Bronchial epithelial cell (primary cell): ENCODE measurements at regions not wholly inside any gene's neighbourhood (a gene's known extent, or its start where the extent isn't known, plus 50 kb on each side); places are given as distances from the start of the nearest gene placed in this dataset.
"Not testable (repeated sequence)": the region's sequence is repeated elsewhere in the genome, so short reads cannot be mapped to it uniquely, and the experiment has no call there.

Experiments
- DNase-seq: peaks from one replicate; pipeline ENCODE4 v3.0.0-alpha.2; 2010; ENCODE audit warnings: low read depth
- FAIRE-seq: peaks from 2 replicates; lab custom pipeline; 2011; peaks lifted over from hg19 to GRCh38; lab: Jason Lieb, UNC
- H3K27me3 ChIP-seq: 2 replicates; pipeline ENCODE4 v1.5.1; 2011; ENCODE audit warnings: low read length; ENCODE audit not compliant: control insufficient read depth, insufficient read depth
- H3K36me3 ChIP-seq: 2 replicates; pipeline ENCODE4 v1.5.1; 2011; ENCODE audit warnings: low read length; ENCODE audit not compliant: control insufficient read depth, insufficient read depth
- H3K4me3 ChIP-seq: 2 replicates; pipeline ENCODE4 v1.5.1; 2011; ENCODE audit warnings: mild to moderate bottlenecking, low read depth, low read length, control low read depth
- CTCF ChIP-seq: IDR thresholded peaks from 2 replicates; pipeline ENCODE4 v1.5.1; 2011; ENCODE audit warnings: mild to moderate bottlenecking, moderate library complexity, low read length, control low read depth, inconsistent platforms; ENCODE audit not compliant: insufficient read depth, severe bottlenecking

- Histone ChIP-seq H3K4me3 (no peak overlapping the region), H3K36me3 (no peaks in the 10 kb centered on the region), H3K27me3 (no peaks in the 10 kb centered on the region)
- DNase-seq, result no peak
- no peak for FAIRE-seq
- no peak for TF ChIP-seq CTCF
Observed at GRCh38 chr10:8173866-8174243, 119.4 kb downstream of the GATA3 start.

- Histone ChIP-seq H3K36me3 (no peaks in the 10 kb centered on the region), H3K4me3 (no peak overlapping the region), H3K27me3 (no peaks in the 10 kb centered on the region)
- FAIRE-seq (no peak), DNase-seq (no peak)
- TF ChIP-seq CTCF, result no peak
Observed at GRCh38 chr10:8174762-8175161, 120.3 kb downstream of the GATA3 start.

GRCh38 chr10:8177526-8177925 is 123.0 kb downstream of the GATA3 start:
- not testable (repeated sequence) for DNase-seq, H3K27me3 ChIP-seq, H3K36me3 ChIP-seq, H3K4me3 ChIP-seq, FAIRE-seq

- H3K36me3 ChIP-seq, DNase-seq, H3K27me3 ChIP-seq, FAIRE-seq, H3K4me3 ChIP-seq: not testable (repeated sequence)
Observed at GRCh38 chr10:8179773-8180172, 125.3 kb downstream of the GATA3 start.

GRCh38 chr10:8180360-8181109 is 126.0 kb downstream of the GATA3 start:
- FAIRE-seq (no peak), DNase-seq (no peak)
- no peak for TF ChIP-seq CTCF
- no peaks in the 10 kb centered on the region for H3K36me3 ChIP-seq
- no peaks in the 10 kb centered on the region for H3K27me3 ChIP-seq
- H3K4me3 ChIP-seq, result no peak overlapping the region

GRCh38 chr10:8181496-8182157 is 127.1 kb downstream of the GATA3 start:
- FAIRE-seq, result no peak
- TF ChIP-seq CTCF, result no peak
- Histone ChIP-seq H3K36me3 (no peaks in the 10 kb centered on the region), H3K4me3 (no peak overlapping the region), H3K27me3 (no peaks in the 10 kb centered on the region)
- DNase-seq, result no peak
